Dedifferentiated amniotic fluid mesenchymal stem cell (primary cell): ENCODE measurements at regions not wholly inside any gene's neighbourhood (a gene's known extent, or its start where the extent isn't known, plus 50 kb on each side); places are given as distances from the start of the nearest gene placed in this dataset.

Experiments
- DNase-seq: peaks from one replicate; pipeline ENCODE4 v3.0.0-alpha.2; 2016; ENCODE audit errors: extremely low spot score

DNA sequence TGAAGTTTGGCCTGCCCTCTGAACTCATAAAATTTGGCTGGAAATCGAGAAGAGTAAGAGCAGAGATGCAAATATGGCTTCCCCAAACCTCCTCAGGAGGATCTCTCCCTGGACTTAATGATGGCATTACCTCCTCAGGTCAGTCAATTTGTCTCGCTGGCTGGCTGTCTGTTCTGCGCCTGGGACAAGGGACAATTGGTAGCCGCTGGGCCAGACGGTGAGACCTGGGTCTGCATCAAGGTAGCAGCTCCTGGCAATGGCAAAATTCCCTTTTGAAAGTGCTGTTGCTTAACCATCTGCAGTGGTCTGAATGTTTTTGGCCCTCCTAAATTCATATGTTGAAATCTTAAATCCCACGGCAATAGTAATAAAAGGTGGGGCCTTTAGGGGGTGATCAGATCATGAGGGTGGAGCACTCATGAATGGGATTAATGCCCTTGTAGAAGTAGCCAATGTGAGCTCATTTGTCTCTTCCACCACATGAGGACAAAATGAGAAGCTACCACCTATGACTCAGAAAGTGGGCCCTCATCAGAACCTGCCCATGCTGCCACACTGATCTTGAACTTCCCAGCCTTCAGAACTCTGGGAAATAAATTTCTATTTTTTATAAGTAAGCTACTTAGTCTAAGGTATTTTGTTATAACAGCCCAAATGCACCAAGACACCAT is 439.3 kb upstream of the KLF4 start:
- DNase-seq: no peak

DNA sequence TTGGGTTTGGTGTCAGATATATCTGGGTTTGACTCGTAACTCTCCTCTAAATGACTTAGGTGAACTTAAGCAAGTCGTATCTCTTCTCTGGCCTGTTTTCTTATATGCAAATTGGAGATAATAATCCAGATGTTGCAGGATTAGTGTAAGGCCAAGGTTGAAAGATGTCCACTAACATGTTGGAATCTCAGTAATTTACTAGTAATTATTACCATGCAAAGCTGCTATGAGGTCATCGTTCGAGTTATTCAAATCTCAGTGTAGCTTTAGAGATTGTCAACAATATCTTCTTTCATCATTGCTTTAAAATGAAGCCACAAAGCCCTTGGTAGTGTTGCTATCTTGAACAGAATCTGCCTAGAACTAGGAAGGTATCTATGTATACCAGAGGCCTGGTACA is 437.7 kb upstream of the KLF4 start:
- DNase-seq: no peak

DNA sequence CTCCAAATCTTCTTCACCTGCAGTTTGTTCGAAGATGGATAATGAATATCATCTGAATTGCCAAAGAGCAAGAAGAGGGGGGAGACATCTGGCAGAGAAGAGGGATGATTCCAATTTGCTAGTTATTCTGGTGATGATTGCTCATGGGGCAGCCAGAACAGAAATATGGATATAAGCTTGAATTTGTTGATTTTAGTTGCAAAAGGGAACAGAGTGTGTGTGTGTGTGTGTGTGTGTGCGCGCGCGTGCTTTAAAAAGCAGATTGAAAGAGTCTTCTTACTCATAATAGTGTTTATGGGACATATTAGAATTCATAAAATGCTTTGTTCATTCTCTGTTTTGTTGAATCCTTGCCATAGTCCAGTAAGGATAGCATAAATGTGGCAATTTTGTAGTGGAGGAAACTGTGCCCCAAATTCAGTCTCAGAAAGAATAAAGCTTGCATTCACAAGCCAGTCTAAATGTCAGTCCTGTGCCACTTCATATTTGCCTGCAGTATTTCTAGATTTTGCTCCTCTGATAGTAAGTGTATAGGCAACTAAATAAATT is 436.3 kb upstream of the KLF4 start:
- no peak for DNase-seq

GRCh38 chr9:107922260-107922659 is 432.7 kb upstream of the KLF4 start:
- peak; percentile 38 for DNase-seq

DNA sequence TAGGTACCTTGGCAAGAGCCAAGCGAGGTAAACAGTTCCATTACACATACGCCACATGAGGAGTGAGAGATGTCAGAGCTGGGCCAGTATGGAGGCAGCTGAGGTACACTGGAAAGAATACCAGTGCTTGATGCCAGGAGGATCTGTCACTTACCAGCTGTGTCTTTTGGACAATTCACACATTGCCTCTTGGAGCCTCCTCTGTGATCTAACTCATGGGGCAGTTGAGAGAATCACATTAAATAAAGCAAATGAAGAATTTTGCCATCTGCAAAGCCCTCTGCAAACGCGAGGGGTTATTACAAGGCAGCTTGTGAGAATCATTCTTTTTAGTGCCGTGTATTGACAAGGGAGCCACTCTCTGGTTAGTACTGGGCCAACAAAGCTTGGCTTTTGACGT is 429.7 kb upstream of the KLF4 start:
- no peak for DNase-seq

DNA sequence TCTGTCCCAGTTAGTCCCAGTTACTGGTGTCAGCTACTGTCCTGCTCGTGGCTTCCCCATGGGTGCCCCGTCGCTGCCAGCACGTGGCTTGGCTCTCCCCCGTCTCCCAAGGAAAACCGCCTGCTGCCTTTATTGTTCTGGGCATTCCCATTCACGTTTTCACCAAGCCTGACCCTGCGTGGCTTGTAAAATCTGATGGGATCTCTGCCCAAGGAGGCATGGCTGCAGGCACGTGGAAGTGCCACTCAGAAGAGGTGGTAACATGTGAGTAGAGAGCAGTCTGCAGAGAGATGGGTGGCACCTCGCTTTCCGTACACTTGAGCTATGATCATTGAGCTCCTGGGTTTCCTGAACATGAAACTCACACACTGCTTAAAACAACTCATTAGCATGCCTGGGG is 429.2 kb upstream of the KLF4 start:
- DNase-seq: no peak

DNA sequence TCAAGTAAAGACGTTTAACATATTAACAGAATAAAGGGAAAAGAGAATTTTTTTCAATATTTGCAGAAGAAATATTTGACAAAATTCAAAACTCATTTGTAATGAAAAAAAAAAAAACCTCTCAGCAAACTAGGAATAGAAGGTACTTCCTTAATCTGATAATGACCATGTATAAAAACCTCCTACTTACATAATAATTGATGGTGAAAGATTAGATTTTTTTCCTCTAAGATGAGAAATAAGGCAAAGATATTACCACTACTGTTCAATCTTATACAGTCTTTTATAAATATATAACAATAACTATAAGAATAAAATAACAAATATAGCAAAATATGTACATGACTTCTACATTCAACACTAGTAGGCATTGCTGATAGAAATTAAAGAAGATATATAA is 424.6 kb upstream of the KLF4 start:
- no peak for DNase-seq

DNA sequence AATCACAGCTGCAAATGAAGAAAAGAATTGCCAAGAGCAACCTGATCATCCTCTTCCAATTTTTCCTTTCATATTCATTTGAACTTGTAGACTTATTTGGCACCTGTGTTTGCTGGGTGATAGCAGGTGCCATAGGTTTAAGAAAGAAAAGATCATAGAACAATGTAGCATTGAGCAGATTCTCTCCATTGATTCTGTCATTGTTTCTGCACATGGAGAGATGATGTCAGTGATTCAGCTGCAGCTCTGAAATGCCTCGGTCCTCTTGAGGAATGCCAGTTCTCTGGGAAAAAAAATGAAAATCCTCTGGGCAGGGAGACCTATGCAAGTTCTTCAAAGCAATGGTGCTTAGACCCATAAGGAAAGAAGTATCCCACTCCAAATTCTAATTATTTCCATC is 418.1 kb upstream of the KLF4 start:
- no peak for DNase-seq

DNA sequence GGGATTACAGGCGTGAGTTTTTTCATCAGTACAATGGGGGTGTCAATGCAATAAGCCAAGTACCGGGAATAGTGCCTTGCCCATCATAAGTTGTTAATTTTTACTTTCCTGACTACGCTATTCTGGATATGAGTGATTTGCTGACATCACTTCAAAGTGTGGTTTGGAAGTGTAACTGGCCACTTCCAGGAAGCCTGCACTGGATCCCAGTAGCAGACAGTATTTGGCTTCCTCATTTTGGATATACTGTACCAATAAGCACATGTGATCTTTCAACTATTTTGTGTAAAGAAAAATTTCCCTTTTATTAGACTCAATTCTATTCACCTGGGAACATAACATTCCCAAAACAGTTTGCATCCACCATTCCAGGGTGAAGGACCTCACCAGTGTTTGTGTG is 417.7 kb upstream of the KLF4 start:
- no peak for DNase-seq

- no peak for DNase-seq
Measured at GRCh38 chr9:107906074-107906473, 416.5 kb upstream of the KLF4 start.

DNA sequence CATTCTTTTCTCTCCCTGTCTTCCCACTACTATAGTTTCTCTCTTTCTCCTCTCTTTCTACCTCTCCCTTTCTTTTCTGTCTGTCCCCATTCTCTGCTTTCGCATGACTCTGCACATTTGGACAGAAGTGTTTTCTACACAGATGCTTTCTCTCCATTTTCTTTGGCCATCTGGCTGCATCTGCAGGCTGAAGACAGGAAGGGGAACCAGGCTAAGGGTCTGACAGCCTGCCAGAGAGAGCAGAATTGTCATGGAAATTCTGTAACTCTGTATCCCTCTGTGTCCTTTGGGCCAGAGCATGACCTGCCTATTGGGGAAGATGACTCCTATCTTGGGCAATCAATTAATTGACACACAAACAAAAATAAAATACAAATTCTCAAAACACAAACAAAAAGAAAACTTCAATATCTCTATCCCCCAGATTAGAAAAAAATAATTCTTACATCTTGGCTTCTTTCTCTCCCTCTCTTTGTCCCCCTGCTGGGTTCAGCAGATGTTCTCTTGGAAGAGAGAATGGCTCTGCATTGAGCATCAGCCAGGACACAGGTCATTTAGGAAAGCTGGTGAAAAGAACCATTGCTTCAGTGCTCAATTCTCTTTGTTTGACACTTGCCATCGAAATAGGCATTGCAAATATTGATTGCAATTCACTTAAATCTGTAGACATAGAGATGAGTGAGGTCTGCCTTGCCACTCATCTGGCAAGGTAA is 415.9 kb upstream of the KLF4 start:
- no peak for DNase-seq

GRCh38 chr9:107899961-107900330 is 410.4 kb upstream of the KLF4 start:
- no peak for DNase-seq

- peak; percentile 28 for DNase-seq
Measured at GRCh38 chr9:107898761-107899160, 409.2 kb upstream of the KLF4 start.

DNA sequence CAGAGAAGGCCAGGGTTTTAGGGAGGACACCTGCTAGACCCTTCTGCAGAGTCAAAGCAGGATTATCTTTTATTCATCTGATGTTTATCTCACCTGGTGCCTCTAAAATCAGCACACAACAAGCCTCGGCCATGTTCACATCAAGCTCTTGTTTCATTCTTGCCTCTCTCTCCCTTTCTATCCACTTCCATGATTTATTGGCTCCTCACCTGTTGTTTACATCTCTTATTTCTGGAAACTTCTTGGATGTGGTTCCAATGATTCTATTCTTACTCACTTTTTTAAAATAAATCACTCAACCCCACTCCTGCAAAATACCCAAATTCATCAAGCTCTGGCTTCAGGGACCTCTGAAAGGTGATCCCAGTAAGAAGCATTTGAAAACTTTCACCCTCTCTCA is 407.0 kb upstream of the KLF4 start:
- DNase-seq: no peak

- DNase-seq: peak; percentile 81
Measured at GRCh38 chr9:107895501-107896001, 406.0 kb upstream of the KLF4 start.

- DNase-seq: peak; percentile 85
Measured at GRCh38 chr9:107894572-107895261, 405.1 kb upstream of the KLF4 start.

- no peak for DNase-seq
Measured at GRCh38 chr9:107890921-107891465, 401.4 kb upstream of the KLF4 start.

DNA sequence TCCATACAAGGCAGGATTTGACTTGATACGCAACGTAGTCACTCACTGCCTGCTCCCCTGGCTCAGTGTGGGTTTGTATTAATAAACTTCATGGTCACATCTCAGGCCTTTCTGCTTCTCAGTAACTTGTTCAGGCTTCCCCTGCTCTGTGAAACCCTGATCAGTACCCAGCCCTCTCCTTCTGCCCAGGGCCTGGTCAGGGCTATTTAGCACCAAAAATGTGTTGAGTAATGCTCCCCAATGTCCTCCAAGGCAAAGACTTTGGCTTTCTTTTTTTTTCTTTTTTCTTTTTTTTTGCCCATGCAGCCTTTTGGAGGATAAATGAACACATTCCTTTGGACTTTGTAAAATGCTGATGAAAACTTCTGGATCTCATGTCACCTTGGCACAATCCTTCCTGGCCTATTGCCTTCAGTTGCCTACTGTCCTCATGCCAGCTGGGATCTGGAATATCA is 399.2 kb upstream of the KLF4 start:
- DNase-seq: peak; percentile 73

DNA sequence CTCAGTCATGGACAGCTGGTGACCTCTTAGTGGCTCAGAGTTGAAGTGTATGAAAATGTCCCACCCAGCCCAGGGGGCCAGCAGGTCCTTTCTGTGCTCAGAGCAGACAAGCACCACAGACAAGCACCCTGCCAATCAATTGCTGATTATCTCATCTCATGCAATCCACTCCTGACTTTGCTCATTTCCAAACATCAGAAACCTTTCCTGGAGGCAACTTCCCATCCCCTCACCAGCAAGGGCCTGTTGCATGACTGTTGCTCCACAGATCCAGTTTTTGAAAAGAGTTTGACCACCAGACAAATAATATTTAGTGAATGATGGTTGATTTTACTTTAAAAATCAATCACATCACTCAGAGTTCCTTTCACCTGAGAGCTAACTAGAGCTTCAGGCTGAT is 397.3 kb upstream of the KLF4 start:
- DNase-seq: no peak

DNA sequence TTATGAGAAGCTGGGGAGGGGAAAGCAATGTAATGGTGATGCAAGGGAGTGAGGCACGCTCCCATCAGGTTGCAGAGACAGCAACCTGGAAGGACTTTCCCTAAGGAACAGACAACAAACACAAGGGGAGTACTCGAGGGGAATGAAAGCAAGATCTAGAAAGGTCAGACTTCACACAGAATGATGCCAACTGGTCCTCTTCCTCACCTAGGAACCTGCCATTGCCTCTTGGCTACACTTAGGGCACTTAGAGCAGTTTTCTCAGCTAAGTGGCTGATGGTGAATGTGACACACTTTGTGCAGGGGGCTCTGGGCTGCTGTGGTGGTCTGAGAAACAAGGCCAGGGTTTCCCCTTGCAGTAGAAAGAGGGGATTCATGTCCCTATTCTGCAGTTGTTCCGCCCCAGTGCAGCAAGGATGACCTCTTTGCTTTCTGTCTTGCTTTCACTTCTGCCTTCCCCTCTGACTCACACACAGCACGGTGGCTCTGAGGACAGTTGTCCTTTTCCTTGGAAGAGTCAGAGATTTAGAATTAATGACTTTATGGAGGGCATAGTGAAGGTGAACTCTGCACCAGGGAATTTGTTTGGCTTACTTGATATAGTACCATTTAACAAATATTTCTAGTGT is 394.0 kb upstream of the KLF4 start:
- DNase-seq: no peak

DNA sequence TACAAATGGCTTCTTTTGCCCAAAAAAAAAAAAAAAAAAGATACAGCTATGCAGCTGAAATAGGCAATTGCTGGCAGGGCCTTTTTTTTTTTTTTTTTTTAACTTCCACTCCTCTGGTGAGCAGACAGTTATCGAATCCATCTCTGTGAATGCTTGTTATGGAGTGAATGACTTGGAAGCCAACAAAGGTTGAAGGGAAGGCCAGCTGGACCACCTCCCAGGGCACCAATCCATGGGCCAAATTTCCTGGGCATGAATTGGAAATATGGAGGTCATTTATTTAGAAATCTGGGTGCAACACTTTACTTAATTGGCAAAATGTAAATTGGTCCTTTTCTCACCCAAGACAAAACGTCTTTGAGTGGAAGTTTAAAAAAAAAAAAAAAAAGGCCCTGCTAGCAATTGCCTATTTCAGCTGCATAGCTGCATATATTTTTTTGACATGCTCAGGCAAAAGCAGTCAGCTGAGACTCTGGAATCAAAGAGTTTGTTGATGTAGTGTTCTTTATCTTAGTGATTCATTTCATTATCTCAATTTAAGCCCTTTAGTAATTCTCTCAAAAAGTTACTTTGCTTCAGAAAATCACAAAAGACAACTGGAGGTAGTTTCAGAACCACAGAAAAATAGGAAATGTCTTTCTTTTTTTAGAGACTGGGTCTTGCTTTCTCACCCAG is 392.2 kb upstream of the KLF4 start:
- DNase-seq: no peak
